H9 (cell line): ENCODE measurements at regions not wholly inside any gene's neighbourhood (a gene's known extent, or its start where the extent isn't known, plus 50 kb on each side); places are given as distances from the start of the nearest gene placed in this dataset.

ENCODE experiments used
- DNase-seq: peaks from one replicate; pipeline ENCODE4 v3.0.0-alpha.2; 2017
- H2AFZ ChIP-seq: one replicate; pipeline ENCODE4 v1.6.1; 2013; ENCODE audit warnings: mild to moderate bottlenecking, low read length, control low read depth, moderate library complexity
- H2AK5ac ChIP-seq: 2 replicates; pipeline ENCODE4 v1.6.1; 2013; ENCODE audit warnings: low read length, control low read depth, mixed read lengths; ENCODE audit not compliant: insufficient read length
- H2BK120ac ChIP-seq: one replicate; pipeline ENCODE4 v1.6.1; 2013; ENCODE audit warnings: low read depth, mild to moderate bottlenecking, low read length, control low read depth, inconsistent platforms; ENCODE audit not compliant: poor library complexity, severe bottlenecking
- H2BK12ac ChIP-seq: 2 replicates; pipeline ENCODE4 v1.6.1; 2013; ENCODE audit warnings: low read length, control low read depth, mixed read lengths, low read depth; ENCODE audit not compliant: insufficient read length
- H2BK15ac ChIP-seq: 2 replicates; pipeline ENCODE4 v1.6.1; 2013; ENCODE audit warnings: low read depth, low read length, control low read depth
- H2BK20ac ChIP-seq: one replicate; pipeline ENCODE4 v1.6.1; 2013; ENCODE audit warnings: low read depth, mild to moderate bottlenecking, low read length, control low read depth, inconsistent platforms; ENCODE audit not compliant: poor library complexity, severe bottlenecking
- H2BK5ac ChIP-seq: 2 replicates; pipeline ENCODE4 v1.6.1; 2013; ENCODE audit warnings: low read length, control low read depth, mixed read lengths; ENCODE audit not compliant: insufficient read length
- H3K14ac ChIP-seq: 2 replicates; pipeline ENCODE4 v1.6.1; 2013; ENCODE audit warnings: low read length, control low read depth; ENCODE audit not compliant: insufficient read depth
- H3K18ac ChIP-seq: 2 replicates; pipeline ENCODE4 v1.6.1; 2013; ENCODE audit warnings: low read depth, mild to moderate bottlenecking, mixed read lengths, low read length, control low read depth; ENCODE audit not compliant: insufficient read length
- H3K23ac ChIP-seq: 2 replicates; pipeline ENCODE4 v1.6.1; 2013; ENCODE audit warnings: low read length, control low read depth, mixed read lengths, low read depth; ENCODE audit not compliant: insufficient read length
- H3K23me2 ChIP-seq: 2 replicates; pipeline ENCODE4 v1.6.1; 2013; ENCODE audit warnings: low read depth, mild to moderate bottlenecking, mixed read lengths, low read length, control low read depth; ENCODE audit not compliant: insufficient read length, poor library complexity, severe bottlenecking
- H3K27ac ChIP-seq: 2 replicates; pipeline ENCODE4 v1.5.1; 2013; ENCODE audit warnings: low read length, control low read depth, mixed read lengths, low read depth; ENCODE audit not compliant: insufficient read length
- H3K27me3 ChIP-seq: 2 replicates; pipeline ENCODE4 v1.6.1; 2013; ENCODE audit warnings: low read length, control low read depth, inconsistent platforms; ENCODE audit not compliant: insufficient read depth
- H3K4ac ChIP-seq: 2 replicates; pipeline ENCODE4 v1.6.1; 2013; ENCODE audit warnings: low read depth, mild to moderate bottlenecking, control low read depth, inconsistent platforms, low read length, moderate library complexity
- H3K4me1 ChIP-seq: 2 replicates; pipeline ENCODE4 v1.6.1; 2013; ENCODE audit warnings: low read length, control low read depth, inconsistent platforms; ENCODE audit not compliant: insufficient read depth
- H3K4me2 ChIP-seq: 2 replicates; pipeline ENCODE4 v1.6.1; 2013; ENCODE audit warnings: low read length, control low read depth, mixed read lengths; ENCODE audit not compliant: insufficient read length, insufficient read depth
- H3K56ac ChIP-seq: 2 replicates; pipeline ENCODE4 v1.6.1; 2013; ENCODE audit warnings: low read depth, mild to moderate bottlenecking, mixed read lengths, low read length, control low read depth; ENCODE audit not compliant: insufficient read length
- H3K79me1 ChIP-seq: 2 replicates; pipeline ENCODE4 v1.6.1; 2013; ENCODE audit warnings: low read depth, mild to moderate bottlenecking, moderate library complexity, low read length, control low read depth, inconsistent platforms; ENCODE audit not compliant: insufficient read depth, poor library complexity, severe bottlenecking
- H3K79me2 ChIP-seq: 2 replicates; pipeline ENCODE4 v1.6.1; 2013; ENCODE audit warnings: low read length, control low read depth, inconsistent platforms; ENCODE audit not compliant: insufficient read depth
- H3K9ac ChIP-seq: 2 replicates; pipeline ENCODE4 v1.6.1; 2013; ENCODE audit warnings: low read length, control low read depth, mixed read lengths; ENCODE audit not compliant: insufficient read length; ENCODE audit errors: extremely low read depth
- H3K9me3 ChIP-seq: one replicate; pipeline ENCODE4 v1.6.1; 2013; ENCODE audit warnings: low read depth, low read length, inconsistent platforms; ENCODE audit not compliant: control insufficient read depth
- H3T11ph ChIP-seq: one replicate; pipeline ENCODE4 v1.6.1; 2013; ENCODE audit warnings: mild to moderate bottlenecking, low read length, control low read depth, inconsistent platforms
- H4K20me1 ChIP-seq: one replicate; pipeline ENCODE4 v1.6.1; 2013; ENCODE audit not compliant: control insufficient read depth, insufficient read length, insufficient read depth
- H4K5ac ChIP-seq: 2 replicates; pipeline ENCODE4 v1.6.1; 2013; ENCODE audit warnings: low read depth, mild to moderate bottlenecking, mixed read lengths, low read length, control low read depth; ENCODE audit not compliant: insufficient read length
- H4K8ac ChIP-seq: replicated peaks from 2 replicates; pipeline ENCODE4 v1.6.1; 2013; ENCODE audit warnings: low read length, control low read depth, mixed read lengths, low read depth; ENCODE audit not compliant: insufficient read length
- H4K91ac ChIP-seq: 2 replicates; pipeline ENCODE4 v1.6.1; 2013; ENCODE audit warnings: low read depth, mild to moderate bottlenecking, moderate library complexity, mixed read lengths, low read length, control low read depth; ENCODE audit not compliant: insufficient read length
- H3K27ac Mint-ChIP-seq, 3 experiments: 2 replicates in 2 of 3; 3 replicates in 1 of 3; pipeline ENCODE4 v1.8.0; 2020 to 2021; ENCODE audit warnings: mixed read lengths in 3 of 3, mild to moderate bottlenecking in 1 of 3, moderate library complexity in 1 of 3
- H3K27me3 Mint-ChIP-seq: 2 replicates; pipeline ENCODE4 v1.8.0; 2021; ENCODE audit warnings: low read depth, mild to moderate bottlenecking, moderate library complexity, mixed read lengths
- H3K36me3 Mint-ChIP-seq, 3 experiments: 2 replicates in 2 of 3; 3 replicates in 1 of 3; pipeline ENCODE4 v1.8.0; 2020 to 2021; ENCODE audit warnings: low read depth in 3 of 3, mixed read lengths in 3 of 3; ENCODE audit not compliant: insufficient read depth in 1 of 3
- H3K4me1 Mint-ChIP-seq, 2 experiments: 2 replicates each; pipeline ENCODE4 v1.8.0; 2020; ENCODE audit warnings: mixed read lengths in 2 of 2
- H3K4me3 Mint-ChIP-seq, 2 experiments: 2 replicates in 1 of 2; 3 replicates in 1 of 2; pipeline ENCODE4 v1.8.0; 2020 to 2021; ENCODE audit warnings: mild to moderate bottlenecking in 2 of 2, mixed read lengths in 2 of 2, moderate library complexity in 1 of 2
- H3K9me3 Mint-ChIP-seq, 2 experiments: 2 replicates in 1 of 2; 3 replicates in 1 of 2; pipeline ENCODE4 v1.8.0; 2020; ENCODE audit warnings: mild to moderate bottlenecking in 2 of 2, mixed read lengths in 2 of 2, moderate library complexity in 1 of 2
- TF ChIP-seq, protein P1 (sequence below): fragments of 200-600 bp; sonication (generic); conservative IDR thresholded peaks from 3 replicates; pipeline ENCODE4 v1.8.0; 2021; ENCODE audit warnings: antibody characterized with exemption, mild to moderate bottlenecking

DNA sequence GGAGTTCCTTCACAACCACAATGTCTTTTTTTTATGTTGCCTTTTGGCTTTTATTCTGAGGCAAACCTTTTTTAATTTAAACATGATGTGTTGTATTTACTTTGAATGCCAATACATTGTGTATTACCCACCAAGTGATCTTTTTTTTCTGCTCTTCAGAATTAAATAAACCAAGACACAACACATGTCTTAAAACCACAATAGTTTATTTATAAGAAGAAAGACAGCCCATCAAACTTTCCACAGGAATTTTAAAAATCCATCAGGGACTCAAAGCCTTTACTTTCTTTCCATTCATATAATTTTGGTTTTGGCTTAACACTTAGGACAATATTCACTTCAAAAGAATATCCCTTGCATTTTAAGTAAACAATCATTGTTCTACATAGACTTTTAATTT is 321.8 kb upstream of the MEF2C start:
- Histone ChIP-seq H2BK20ac (no peak overlapping the region), H3K4me1 (no peaks in the 10 kb centered on the region), H4K5ac (no peak overlapping the region), H2BK12ac (no peak overlapping the region), H4K8ac (no peak overlapping the region), H3K14ac (no peak overlapping the region), H2AK5ac (no peak overlapping the region), H3K56ac (no peak overlapping the region), H2BK5ac (no peak overlapping the region), H3K23ac (no peak overlapping the region), H3K79me1 (no peaks in the 10 kb centered on the region), H2BK15ac (no peak overlapping the region), H3K4ac (no peak overlapping the region), H3T11ph (no peak overlapping the region), H3K9me3 (no peaks in the 10 kb centered on the region), H3K4me2 (no peak overlapping the region), H4K20me1 (no peaks in the 10 kb centered on the region), H3K27ac (no peak overlapping the region), H3K9ac (no peak overlapping the region), H4K91ac (no peak overlapping the region), H3K79me2 (no peaks in the 10 kb centered on the region), H3K27me3 (no peaks in the 10 kb centered on the region), H3K18ac (no peak overlapping the region), H2BK120ac (no peak overlapping the region), H3K23me2 (no peaks in the 10 kb centered on the region), H2AFZ (no peak overlapping the region)
- DNase-seq, result no peak
- Mint-ChIP-seq H3K27me3 (no peaks in the 10 kb centered on the region), H3K4me1 (peaks cover 6 to 7% of the 10 kb centered on the region in 2 experiments), H3K36me3 (no peaks in the 10 kb centered on the region; a peak in 1 of 7 replicates), H3K9me3 (peaks cover 0 to under 1% of the 10 kb centered on the region in 2 experiments; a peak in 2 of 5 replicates), H3K4me3 (no peak overlapping the region), H3K27ac (no peak overlapping the region)
- TF ChIP-seq, protein P1, sequence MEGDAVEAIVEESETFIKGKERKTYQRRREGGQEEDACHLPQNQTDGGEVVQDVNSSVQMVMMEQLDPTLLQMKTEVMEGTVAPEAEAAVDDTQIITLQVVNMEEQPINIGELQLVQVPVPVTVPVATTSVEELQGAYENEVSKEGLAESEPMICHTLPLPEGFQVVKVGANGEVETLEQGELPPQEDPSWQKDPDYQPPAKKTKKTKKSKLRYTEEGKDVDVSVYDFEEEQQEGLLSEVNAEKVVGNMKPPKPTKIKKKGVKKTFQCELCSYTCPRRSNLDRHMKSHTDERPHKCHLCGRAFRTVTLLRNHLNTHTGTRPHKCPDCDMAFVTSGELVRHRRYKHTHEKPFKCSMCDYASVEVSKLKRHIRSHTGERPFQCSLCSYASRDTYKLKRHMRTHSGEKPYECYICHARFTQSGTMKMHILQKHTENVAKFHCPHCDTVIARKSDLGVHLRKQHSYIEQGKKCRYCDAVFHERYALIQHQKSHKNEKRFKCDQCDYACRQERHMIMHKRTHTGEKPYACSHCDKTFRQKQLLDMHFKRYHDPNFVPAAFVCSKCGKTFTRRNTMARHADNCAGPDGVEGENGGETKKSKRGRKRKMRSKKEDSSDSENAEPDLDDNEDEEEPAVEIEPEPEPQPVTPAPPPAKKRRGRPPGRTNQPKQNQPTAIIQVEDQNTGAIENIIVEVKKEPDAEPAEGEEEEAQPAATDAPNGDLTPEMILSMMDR, result no peak
